ENCODE measurements at regions not wholly inside any gene's neighbourhood (a gene's known extent, or its start where the extent isn't known, plus 50 kb on each side); places are given as distances from the start of the nearest gene placed in this dataset.

- peaks cover 7% of the 10 kb centered on the region for H3K9me3 Mint-ChIP-seq
- no peak for ATAC-seq (ENCODE audit: low read depth)
- POLR2A ChIA-PET, result interaction anchor here (0.9 kb wide), 1 partner anchor 78 kb away, joined by 3 read pairs; no protein-coding TSS in a partner anchor
- H3K4me1 Mint-ChIP-seq, result peaks cover 3% of the 10 kb centered on the region
- no peak overlapping the region for H3K4me3 Mint-ChIP-seq
- DNase-seq, result no peak
- no peak overlapping the region for H3K27ac Mint-ChIP-seq
- H3K27me3 Mint-ChIP-seq, result peaks cover 17% of the 10 kb centered on the region
- H3K36me3 Mint-ChIP-seq, result no peaks in the 10 kb centered on the region
Observed at GRCh38 chr17:27218041-27218440, 75.9 kb upstream of the WSB1 start.

GRCh38 chr17:27218719-27219488, 75.0 kb upstream of the WSB1 start:
- no peak overlapping the region for H3K4me3 Mint-ChIP-seq
- peaks cover 3% of the 10 kb centered on the region for H3K4me1 Mint-ChIP-seq
- ATAC-seq (ENCODE audit: low read depth) (no peak), DNase-seq (no peak)
- peaks cover 18% of the 10 kb centered on the region for H3K27me3 Mint-ChIP-seq
- POLR2A ChIA-PET, result interaction anchor here (0.9 kb wide), 1 partner anchor 77 kb away, joined by 3 read pairs; no protein-coding TSS in a partner anchor
- H3K9me3 Mint-ChIP-seq, result peaks cover 5% of the 10 kb centered on the region
- no peak overlapping the region for H3K27ac Mint-ChIP-seq
- H3K36me3 Mint-ChIP-seq, result no peaks in the 10 kb centered on the region

GRCh38 chr17:27222515-27222914, 71.4 kb upstream of the WSB1 start:
- ATAC-seq (ENCODE audit: low read depth) (no peak), DNase-seq (no peak)
- POLR2A ChIA-PET, result no interaction called here
- Mint-ChIP-seq H3K4me1 (peaks cover 3% of the 10 kb centered on the region), H3K36me3 (no peaks in the 10 kb centered on the region), H3K27ac (no peak overlapping the region), H3K9me3 (no peaks in the 10 kb centered on the region), H3K4me3 (no peak overlapping the region), H3K27me3 (peaks cover 19% of the 10 kb centered on the region)

GRCh38 chr17:27224526-27225315, 69.2 kb upstream of the WSB1 start:
- no peaks in the 10 kb centered on the region for H3K4me1 Mint-ChIP-seq
- no peaks in the 10 kb centered on the region for H3K36me3 Mint-ChIP-seq
- ATAC-seq (ENCODE audit: low read depth), result no peak
- no peak overlapping the region for H3K27ac Mint-ChIP-seq
- no peak for DNase-seq
- no peak overlapping the region for H3K4me3 Mint-ChIP-seq
- no peaks in the 10 kb centered on the region for H3K9me3 Mint-ChIP-seq
- POLR2A ChIA-PET, result no interaction called here
- peaks cover 21% of the 10 kb centered on the region for H3K27me3 Mint-ChIP-seq

GRCh38 chr17:27226611-27227230, 67.2 kb upstream of the WSB1 start:
- DNase-seq, result no peak
- H3K9me3 Mint-ChIP-seq, result no peaks in the 10 kb centered on the region
- POLR2A ChIA-PET, result no interaction called here
- no peaks in the 10 kb centered on the region for H3K4me1 Mint-ChIP-seq
- no peak overlapping the region for H3K27ac Mint-ChIP-seq
- H3K36me3 Mint-ChIP-seq, result no peaks in the 10 kb centered on the region
- ATAC-seq (ENCODE audit: low read depth), result no peak
- H3K4me3 Mint-ChIP-seq, result no peak overlapping the region
- peaks cover 17% of the 10 kb centered on the region for H3K27me3 Mint-ChIP-seq

GRCh38 chr17:27230996-27231395, 62.9 kb upstream of the WSB1 start:
- POLR2A ChIA-PET, result no interaction called here
- Mint-ChIP-seq H3K4me3 (no peak overlapping the region), H3K36me3 (no peaks in the 10 kb centered on the region), H3K27me3 (peaks cover 7% of the 10 kb centered on the region), H3K4me1 (no peaks in the 10 kb centered on the region), H3K27ac (no peak overlapping the region), H3K9me3 (no peaks in the 10 kb centered on the region)
- DNase-seq, result no peak
- no peak for ATAC-seq (ENCODE audit: low read depth)

- no peaks in the 10 kb centered on the region for H3K9me3 Mint-ChIP-seq
- ATAC-seq (ENCODE audit: low read depth) (no peak), DNase-seq (no peak)
- H3K27ac Mint-ChIP-seq, result no peak overlapping the region
- POLR2A ChIA-PET, result no interaction called here
- no peaks in the 10 kb centered on the region for H3K36me3 Mint-ChIP-seq
- H3K4me3 Mint-ChIP-seq, result no peak overlapping the region
- H3K4me1 Mint-ChIP-seq, result no peaks in the 10 kb centered on the region
- peaks cover 7% of the 10 kb centered on the region for H3K27me3 Mint-ChIP-seq
Observed at GRCh38 chr17:27232328-27232727, 61.6 kb upstream of the WSB1 start.

GRCh38 chr17:27233059-27233458, 60.9 kb upstream of the WSB1 start:
- ATAC-seq (ENCODE audit: low read depth) (no peak), DNase-seq (no peak)
- Mint-ChIP-seq H3K27me3 (peaks cover 3% of the 10 kb centered on the region), H3K4me1 (no peaks in the 10 kb centered on the region), H3K27ac (no peak overlapping the region), H3K4me3 (no peak overlapping the region), H3K36me3 (no peaks in the 10 kb centered on the region), H3K9me3 (no peaks in the 10 kb centered on the region)
- POLR2A ChIA-PET, result no interaction called here

GRCh38 chr17:27233776-27234175, 60.1 kb upstream of the WSB1 start:
- DNase-seq, result no peak
- no peak overlapping the region for H3K4me3 Mint-ChIP-seq
- no peaks in the 10 kb centered on the region for H3K9me3 Mint-ChIP-seq
- H3K36me3 Mint-ChIP-seq, result no peaks in the 10 kb centered on the region
- ATAC-seq (ENCODE audit: low read depth), result no peak
- no peaks in the 10 kb centered on the region for H3K4me1 Mint-ChIP-seq
- H3K27ac Mint-ChIP-seq, result no peak overlapping the region
- H3K27me3 Mint-ChIP-seq, result peaks cover 3% of the 10 kb centered on the region
- POLR2A ChIA-PET, result no interaction called here

- no peaks in the 10 kb centered on the region for H3K36me3 Mint-ChIP-seq
- H3K4me1 Mint-ChIP-seq, result peaks cover 8% of the 10 kb centered on the region
- DNase-seq (peak; percentile 57), ATAC-seq (ENCODE audit: low read depth) (peak; percentile 54)
- no peak overlapping the region for H3K27ac Mint-ChIP-seq
- POLR2A ChIA-PET, result interaction anchor here (1.0 to 2.9 kb wide), 4 partner anchors 58 to 112 kb away, joined by 3 to 10 read pairs (median 4); partner anchors contain the start of gene WSB1
- H3K9me3 Mint-ChIP-seq, result no peaks in the 10 kb centered on the region
- peaks cover 3% of the 10 kb centered on the region for H3K27me3 Mint-ChIP-seq
- no peak overlapping the region for H3K4me3 Mint-ChIP-seq
Observed at GRCh38 chr17:27236717-27237315, 57.1 kb upstream of the WSB1 start.

GRCh38 chr17:27237890-27238289, 56.0 kb upstream of the WSB1 start:
- no peak overlapping the region for H3K27ac Mint-ChIP-seq
- POLR2A ChIA-PET, result interaction anchor here (2.9 kb wide), 1 partner anchor 57 kb away, joined by 10 read pairs; the partner anchor contains the start of gene WSB1
- peaks cover 9% of the 10 kb centered on the region for H3K27me3 Mint-ChIP-seq
- H3K4me3 Mint-ChIP-seq, result no peak overlapping the region
- ATAC-seq (ENCODE audit: low read depth), result no peak
- no peaks in the 10 kb centered on the region for H3K9me3 Mint-ChIP-seq
- peaks cover 9% of the 10 kb centered on the region for H3K4me1 Mint-ChIP-seq
- DNase-seq, result no peak
- no peaks in the 10 kb centered on the region for H3K36me3 Mint-ChIP-seq

- Mint-ChIP-seq H3K27me3 (peaks cover 16% of the 10 kb centered on the region), H3K27ac (no peak overlapping the region), H3K4me3 (no peak overlapping the region), H3K36me3 (no peaks in the 10 kb centered on the region), H3K4me1 (peaks cover 9% of the 10 kb centered on the region), H3K9me3 (no peaks in the 10 kb centered on the region)
- DNase-seq (no peak), ATAC-seq (ENCODE audit: low read depth) (no peak)
- POLR2A ChIA-PET, result no interaction called here
Observed at GRCh38 chr17:27239046-27239445, 54.9 kb upstream of the WSB1 start.

GRCh38 chr17:27239584-27239983, 54.3 kb upstream of the WSB1 start:
- no peak overlapping the region for H3K4me3 Mint-ChIP-seq
- POLR2A ChIA-PET, result no interaction called here
- ATAC-seq (ENCODE audit: low read depth) (no peak), DNase-seq (no peak)
- H3K27ac Mint-ChIP-seq, result no peak overlapping the region
- H3K27me3 Mint-ChIP-seq, result peaks cover 13% of the 10 kb centered on the region
- peaks cover 9% of the 10 kb centered on the region for H3K4me1 Mint-ChIP-seq
- H3K36me3 Mint-ChIP-seq, result no peaks in the 10 kb centered on the region
- H3K9me3 Mint-ChIP-seq, result no peaks in the 10 kb centered on the region

Data from activated naive CD8-positive, alpha-beta T cell treated with anti-CD3 and anti-CD28 coated beads, Interleukin-2, amount 10 ng/mL, durations not matched to agents 7 days and 5 days (primary cell).